OCI-LY3 (cell line): ENCODE measurements at regions not wholly inside any gene's neighbourhood (a gene's known extent, or its start where the extent isn't known, plus 50 kb on each side); places are given as distances from the start of the nearest gene placed in this dataset.
"Not testable (repeated sequence)": the region's sequence is repeated elsewhere in the genome, so short reads cannot be mapped to it uniquely, and the experiment has no call there.

ENCODE experiments used
- EZH2phosphoT487 ChIP-seq: fragments of 200-600 bp; shearing (Covaris generic); IDR thresholded peaks from 2 replicates; pipeline ENCODE4 v1.6.1; 2018; ENCODE audit warnings: antibody characterized with exemption, mixed run types, low read depth
- TF ChIP-seq, protein P1 (sequence below): fragments of 200-600, 300-600 bp; sonication (generic); IDR thresholded peaks from 2 replicates; pipeline ENCODE4 v1.5.1; 2014; ENCODE audit warnings: antibody characterized with exemption, low read length, low read depth

DNA sequence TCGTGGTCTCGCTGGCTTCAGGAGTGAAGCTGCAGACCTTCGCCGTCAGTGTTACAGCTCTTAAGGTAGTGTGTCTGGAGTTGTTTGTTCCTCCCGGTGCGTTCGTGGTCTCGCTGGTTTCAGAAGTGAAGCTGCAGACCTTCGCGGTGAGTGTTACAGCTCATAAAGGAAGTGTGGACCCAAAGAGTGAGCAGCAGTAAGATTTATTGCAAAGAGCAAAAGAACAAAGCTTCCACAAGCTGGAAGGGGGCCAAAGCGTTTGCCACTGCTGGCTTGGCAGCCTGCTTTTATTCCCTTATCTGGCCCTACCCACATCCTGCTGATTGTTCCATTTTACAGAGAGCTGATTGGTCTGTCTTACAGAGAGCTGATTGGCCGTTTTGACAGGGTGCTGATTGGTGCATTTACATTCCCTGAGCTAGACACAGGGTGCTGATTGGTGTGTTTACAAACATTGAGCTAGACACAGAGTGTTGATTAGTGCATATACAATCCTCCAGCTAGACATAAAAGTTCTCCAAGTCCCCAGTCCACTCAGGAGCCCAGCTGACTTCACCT lies 1256.0 kb downstream of the STIM2 start:
- TF ChIP-seq, protein P1, sequence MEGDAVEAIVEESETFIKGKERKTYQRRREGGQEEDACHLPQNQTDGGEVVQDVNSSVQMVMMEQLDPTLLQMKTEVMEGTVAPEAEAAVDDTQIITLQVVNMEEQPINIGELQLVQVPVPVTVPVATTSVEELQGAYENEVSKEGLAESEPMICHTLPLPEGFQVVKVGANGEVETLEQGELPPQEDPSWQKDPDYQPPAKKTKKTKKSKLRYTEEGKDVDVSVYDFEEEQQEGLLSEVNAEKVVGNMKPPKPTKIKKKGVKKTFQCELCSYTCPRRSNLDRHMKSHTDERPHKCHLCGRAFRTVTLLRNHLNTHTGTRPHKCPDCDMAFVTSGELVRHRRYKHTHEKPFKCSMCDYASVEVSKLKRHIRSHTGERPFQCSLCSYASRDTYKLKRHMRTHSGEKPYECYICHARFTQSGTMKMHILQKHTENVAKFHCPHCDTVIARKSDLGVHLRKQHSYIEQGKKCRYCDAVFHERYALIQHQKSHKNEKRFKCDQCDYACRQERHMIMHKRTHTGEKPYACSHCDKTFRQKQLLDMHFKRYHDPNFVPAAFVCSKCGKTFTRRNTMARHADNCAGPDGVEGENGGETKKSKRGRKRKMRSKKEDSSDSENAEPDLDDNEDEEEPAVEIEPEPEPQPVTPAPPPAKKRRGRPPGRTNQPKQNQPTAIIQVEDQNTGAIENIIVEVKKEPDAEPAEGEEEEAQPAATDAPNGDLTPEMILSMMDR, result not testable (repeated sequence)
- not testable (repeated sequence) for TF ChIP-seq EZH2phosphoT487
